ENCODE measurements at regions not wholly inside any gene's neighbourhood (a gene's known extent, or its start where the extent isn't known, plus 50 kb on each side); places are given as distances from the start of the nearest gene placed in this dataset.

- TF ChIP-seq CTCF (IDR thresholded peaks at IDR 0.05) (no peak), POLR2A (IDR thresholded peaks at IDR 0.05) (no peak)
Measured at GRCh38 chr9:87184956-87185642, 237.8 kb upstream of the GAS1 start.

Measured in stomach (tissue), 4 donors.